HG03520 (cell line): ENCODE measurements at regions not wholly inside any gene's neighbourhood (a gene's known extent, or its start where the extent isn't known, plus 50 kb on each side); places are given as distances from the start of the nearest gene placed in this dataset.

Experiments
- ATAC-seq: cut with Tn5 transposase; IDR thresholded peaks from one replicate; pipeline ENCODE4 v1.9.1; 2021; ENCODE audit warnings: mild to moderate bottlenecking, moderate library complexity; ENCODE audit not compliant: unreplicated experiment

DNA sequence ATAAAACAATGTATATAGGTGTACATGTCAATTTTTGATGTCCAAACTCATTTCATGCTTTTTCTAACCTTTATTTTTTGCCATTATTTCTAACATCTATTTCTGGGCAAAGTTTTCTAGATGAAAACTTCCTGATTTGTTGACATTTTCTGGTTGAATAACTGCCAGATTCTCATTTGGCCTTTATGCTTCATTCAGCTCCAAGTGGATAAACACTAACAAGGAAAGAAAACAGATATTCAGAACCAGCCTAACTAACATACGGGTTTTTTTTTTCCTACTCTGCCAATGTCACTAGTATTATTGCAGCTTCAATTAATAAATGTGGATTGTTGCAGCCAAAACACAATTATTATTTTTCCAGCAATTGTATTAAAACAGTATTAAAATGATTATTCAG, 50.9 kb upstream of the RAP1GDS1 start:
- ATAC-seq: no peak

DNA sequence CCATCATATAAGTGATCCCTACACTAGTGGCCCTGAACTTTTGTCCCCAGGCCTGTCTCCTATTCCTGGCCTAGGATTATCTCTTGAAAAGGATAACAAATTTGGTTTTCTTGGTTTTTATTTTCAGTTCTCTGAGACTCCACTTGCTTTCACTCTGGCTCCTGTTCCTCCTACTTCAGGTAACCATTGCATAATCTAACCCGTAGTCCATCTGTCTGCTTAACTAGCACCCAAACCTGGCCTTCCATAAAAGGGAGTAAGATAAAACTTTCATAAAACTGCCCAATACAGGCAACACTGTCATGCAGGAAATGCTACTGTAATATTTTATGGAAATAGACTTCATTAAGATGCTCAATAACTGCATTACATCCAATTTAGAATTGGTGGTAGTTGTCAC, 52.1 kb upstream of the RAP1GDS1 start:
- no peak for ATAC-seq

DNA sequence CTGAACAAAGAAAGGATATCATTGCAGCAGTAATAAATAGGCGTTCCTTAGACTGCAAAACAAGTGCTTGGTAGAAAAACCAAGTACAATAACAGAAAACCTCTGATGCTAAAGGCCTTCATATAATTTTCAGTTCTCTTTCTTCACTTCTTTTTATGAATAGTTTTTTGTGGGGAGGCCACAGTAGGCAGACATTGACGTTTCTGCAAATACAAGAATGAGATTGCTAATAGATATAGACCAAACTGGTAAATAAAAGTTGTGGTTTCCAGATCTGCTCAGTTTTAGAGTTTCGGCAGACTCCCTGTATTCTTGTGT, 57.0 kb upstream of the RAP1GDS1 start:
- ATAC-seq: peak; percentile 48

DNA sequence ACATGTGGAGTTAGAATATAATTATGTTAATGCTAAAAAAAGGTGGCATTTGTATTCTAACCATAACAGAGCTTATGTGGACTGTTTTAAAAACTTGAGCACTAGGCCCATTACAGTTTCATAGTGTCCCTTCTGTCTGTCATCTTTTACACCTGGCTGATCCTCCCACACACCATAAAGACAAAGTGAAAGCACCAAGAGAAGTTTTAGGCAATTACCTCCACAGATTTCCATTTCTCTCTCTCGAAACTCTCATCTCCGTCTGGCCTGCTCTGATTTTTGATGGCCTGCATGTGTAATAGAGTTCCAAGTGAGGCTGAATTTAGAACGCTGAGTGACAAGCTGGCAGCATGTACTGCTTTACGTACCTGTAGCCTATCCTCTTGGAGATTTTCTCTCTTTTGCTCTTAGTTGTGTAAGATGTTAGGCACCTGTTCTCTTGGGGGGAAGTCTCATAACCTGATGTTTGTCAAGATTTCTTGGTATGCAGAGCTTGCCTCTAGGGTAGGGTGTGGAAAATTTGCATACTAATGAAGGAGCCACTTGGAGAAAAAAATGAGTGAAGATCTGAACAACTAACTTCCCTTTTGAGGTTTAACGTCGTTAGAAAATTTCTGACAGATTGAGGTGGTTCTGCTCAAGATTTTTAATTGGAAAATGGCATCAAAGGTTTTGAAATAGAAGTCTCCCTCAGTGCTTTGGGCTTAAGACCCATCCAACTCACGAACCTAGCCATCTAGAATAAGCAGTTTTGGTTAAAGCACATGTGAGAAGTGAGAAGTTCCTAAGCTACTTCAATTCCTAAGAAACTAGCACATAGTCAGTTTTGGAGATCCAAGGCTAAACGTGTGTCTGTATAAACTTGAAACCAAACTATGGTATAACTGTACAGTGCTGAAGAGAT, 57.6 kb upstream of the RAP1GDS1 start:
- peak; percentile 80 for ATAC-seq

DNA sequence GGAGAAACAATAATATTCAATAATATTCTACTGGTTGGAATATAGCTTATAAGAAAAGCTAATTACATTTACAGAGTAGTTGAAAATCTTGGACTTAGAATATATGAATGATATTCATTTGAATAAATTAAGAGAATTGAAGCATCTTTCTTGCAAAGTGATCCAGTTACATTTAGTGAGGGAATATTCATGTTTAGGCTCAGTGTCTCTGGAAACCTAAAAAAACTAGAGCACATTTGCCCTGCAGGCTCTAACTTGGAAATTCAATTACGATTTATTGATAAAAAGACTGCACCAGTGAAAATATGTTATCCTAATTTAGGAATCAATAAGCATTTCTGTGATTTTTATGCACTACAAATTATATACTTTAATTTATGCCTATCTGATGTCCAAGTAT, 58.3 kb upstream of the RAP1GDS1 start:
- ATAC-seq: no peak

DNA sequence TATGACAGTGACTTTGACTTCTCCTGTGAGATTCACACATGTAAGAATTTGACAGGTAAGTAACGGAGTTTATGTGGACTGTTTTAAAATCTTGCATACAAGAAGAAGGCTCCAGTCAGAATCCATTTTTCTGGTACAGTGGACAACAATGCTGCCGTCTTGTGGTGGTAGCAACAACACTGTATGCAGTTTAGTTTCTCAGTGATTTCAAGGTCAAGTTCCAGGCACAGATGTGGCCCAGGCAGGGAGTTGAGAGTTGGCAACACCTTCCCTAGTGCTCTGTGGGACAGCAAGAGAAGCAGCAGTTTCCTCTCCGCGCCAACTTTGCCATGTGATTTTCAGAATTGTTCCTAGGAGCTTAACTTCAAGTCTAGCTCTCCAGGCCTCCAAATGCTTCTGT, 56.0 kb upstream of the STPG2 start:
- no peak for ATAC-seq

DNA sequence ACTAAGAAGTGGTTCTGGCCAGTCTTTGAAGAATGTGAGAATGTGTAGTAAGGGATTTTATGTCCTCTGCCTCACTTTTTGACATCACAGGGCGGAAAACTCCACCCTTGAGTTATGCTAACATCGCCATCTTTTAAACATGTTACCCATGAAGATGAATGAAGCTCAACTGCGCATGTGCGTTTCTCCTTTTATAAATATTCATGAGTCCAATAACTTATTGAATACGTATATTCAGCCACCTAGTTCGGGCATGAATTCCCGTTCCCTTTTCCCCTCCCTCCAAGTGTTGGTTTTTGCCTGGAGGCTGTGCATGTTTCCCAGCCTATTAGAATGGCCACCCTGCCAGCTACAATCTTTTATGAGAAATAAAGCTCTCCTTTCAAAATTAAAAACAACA, 51.7 kb upstream of the STPG2 start:
- ATAC-seq: no peak

DNA sequence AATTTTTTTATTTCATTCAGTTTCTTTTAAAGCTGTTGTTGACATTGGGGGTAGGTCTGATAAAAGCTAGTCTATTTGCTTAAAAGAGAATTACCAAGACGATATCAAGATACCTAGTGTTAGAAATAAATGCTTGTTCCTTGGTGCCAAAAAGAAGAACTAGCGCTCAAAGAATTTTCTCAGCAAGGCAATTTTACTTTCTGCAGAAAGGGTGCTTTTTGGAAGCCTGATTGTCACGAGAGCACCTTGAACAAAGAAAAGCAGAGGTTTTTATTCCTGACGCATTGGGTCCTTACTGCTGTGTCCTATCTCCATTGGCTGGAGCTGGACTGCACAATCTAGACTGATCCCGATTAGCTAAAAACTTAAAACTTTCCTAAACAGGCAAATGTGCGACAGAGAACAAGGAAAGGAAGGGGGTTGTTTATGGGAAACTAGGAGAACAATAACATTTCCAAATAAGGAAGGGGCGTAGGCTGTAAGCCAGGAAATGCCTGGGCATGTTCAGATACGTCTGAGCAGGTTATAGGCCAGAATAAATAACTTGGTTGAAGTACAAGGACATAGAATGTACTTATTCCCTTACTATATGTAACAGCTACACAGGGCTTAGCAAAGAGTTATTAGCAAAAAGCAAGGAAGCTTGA, 50.3 kb upstream of the STPG2 start:
- ATAC-seq: no peak
